Body of pancreas (tissue), 4 donors: ENCODE measurements at regions not wholly inside any gene's neighbourhood (a gene's known extent, or its start where the extent isn't known, plus 50 kb on each side); places are given as distances from the start of the nearest gene placed in this dataset.

Experiments
- ATAC-seq: fragments of 150-250 bp; one replicate; pipeline ENCODE4 v1.9.1; 2016
- DNase-seq, 4 donors: peaks; one replicate each; pipeline ENCODE4 v3.0.0-alpha.2; 2019
- H3K27ac ChIP-seq, 4 donors: fragments of 200-600 bp; sonication (generic); 1 replicate in 3 of 4; 2 replicates in 1 of 4; pipeline versions ENCODE4 v1.5.1 to v1.6.1; 2016 to 2019; ENCODE audit warnings: mild to moderate bottlenecking in 1 of 4, mixed read lengths in 1 of 4, moderate library complexity in 1 of 4
- H3K27me3 ChIP-seq, 2 donors: fragments of 200-600 bp; sonication (generic); one replicate each; pipeline ENCODE4 v1.6.0; 2016; ENCODE audit warnings: mild to moderate bottlenecking in 1 of 2
- H3K36me3 ChIP-seq, 2 donors: fragments of 200-600 bp; sonication (generic); replicated peaks in 1 of 2; 2 replicates each; pipeline ENCODE4 v1.5.1; 2016; ENCODE audit warnings: low read depth in 2 of 2; ENCODE audit not compliant: insufficient read depth in 1 of 2
- H3K4me1 ChIP-seq: fragments of 200-600 bp; sonication (generic); one replicate; pipeline ENCODE4 v1.6.0; 2016
- H3K4me3 ChIP-seq, 2 donors: fragments of 200-600 bp; sonication (generic); 1 replicate in 1 of 2; 2 replicates in 1 of 2; pipeline ENCODE4 v1.5.1; 2016 to 2019
- H3K9me3 ChIP-seq, 3 donors: fragments of 200-600 bp; sonication (generic); 1 replicate in 2 of 3; 2 replicates in 1 of 3; pipeline ENCODE4 v1.5.1; 2016
- POLR2A ChIP-seq, 3 donors: fragments of 450-650 bp; IDR thresholded peaks; one replicate each; pipeline ENCODE4 v1.6.1; 2016; ENCODE audit warnings: antibody characterized with exemption in 3 of 3, mild to moderate bottlenecking in 2 of 3
- WGBS, 2 donors: methylation state at CpG; one replicate each; pipeline ENCODE4 v1.1.5; 2017; 5-methylcytosine and 5-hydroxymethylcytosine counted together
- intact Hi-C: fragments of 100-400 bp; cut with DNase I; formaldehyde crosslinking; loops from one replicate; pipeline ENCODE4 v1.15.1; 2023
- TF ChIP-seq, protein P1 (sequence below), 7 experiments: fragments of 450-650 bp in 4 of 7; fragments of 200-600 bp in 3 of 7; sonication (generic) in 3 of 7; IDR thresholded peaks; one replicate each; pipeline ENCODE4 v1.5.1; 2016 to 2019; ENCODE audit warnings: antibody characterized with exemption in 7 of 7

DNA sequence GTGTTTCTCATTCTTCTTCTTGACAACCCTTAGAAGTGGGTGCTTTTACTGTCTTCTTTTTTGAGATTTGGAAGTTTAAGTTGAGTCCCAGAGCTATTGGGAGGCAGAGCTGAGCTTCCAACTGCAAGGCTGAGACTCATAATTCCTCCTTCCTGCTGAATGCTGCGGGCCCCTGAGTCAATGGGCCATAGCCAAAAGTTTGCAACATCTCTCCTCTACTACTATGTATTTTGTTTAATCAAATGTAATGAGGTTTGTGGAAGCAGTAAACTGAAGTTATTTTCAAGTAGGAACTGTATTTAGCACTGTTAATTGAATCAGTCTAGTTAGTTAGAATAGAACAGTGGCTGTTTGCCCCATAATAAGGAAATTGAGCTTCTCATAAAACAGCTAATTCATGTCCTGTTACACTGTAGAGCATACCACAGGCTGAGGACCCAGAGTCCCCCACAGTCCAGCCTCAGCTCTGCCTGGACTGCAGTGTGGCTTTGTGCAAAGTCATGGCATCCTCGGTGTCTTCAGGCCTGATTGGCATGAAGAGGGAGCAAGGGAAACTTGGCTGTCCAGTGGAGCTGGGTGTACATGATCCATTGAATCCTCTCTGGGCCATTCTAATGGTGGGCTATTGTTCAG lies 631.7 kb downstream of the VRK1 start:
- Histone ChIP-seq H3K4me3 (no peak overlapping the region), H3K4me1 (peaks cover 4% of the 10 kb centered on the region), H3K27ac (no peak overlapping the region), H3K36me3 (no peaks in the 10 kb centered on the region), H3K9me3 (no peaks in the 10 kb centered on the region), H3K27me3 (no peaks in the 10 kb centered on the region)
- 60 to 75% methylated on average over 2 of the region's 2 CpGs for WGBS, 2 donors
- no peak for TF ChIP-seq POLR2A (IDR thresholded peaks at IDR 0.05)
- TF ChIP-seq, protein P1, sequence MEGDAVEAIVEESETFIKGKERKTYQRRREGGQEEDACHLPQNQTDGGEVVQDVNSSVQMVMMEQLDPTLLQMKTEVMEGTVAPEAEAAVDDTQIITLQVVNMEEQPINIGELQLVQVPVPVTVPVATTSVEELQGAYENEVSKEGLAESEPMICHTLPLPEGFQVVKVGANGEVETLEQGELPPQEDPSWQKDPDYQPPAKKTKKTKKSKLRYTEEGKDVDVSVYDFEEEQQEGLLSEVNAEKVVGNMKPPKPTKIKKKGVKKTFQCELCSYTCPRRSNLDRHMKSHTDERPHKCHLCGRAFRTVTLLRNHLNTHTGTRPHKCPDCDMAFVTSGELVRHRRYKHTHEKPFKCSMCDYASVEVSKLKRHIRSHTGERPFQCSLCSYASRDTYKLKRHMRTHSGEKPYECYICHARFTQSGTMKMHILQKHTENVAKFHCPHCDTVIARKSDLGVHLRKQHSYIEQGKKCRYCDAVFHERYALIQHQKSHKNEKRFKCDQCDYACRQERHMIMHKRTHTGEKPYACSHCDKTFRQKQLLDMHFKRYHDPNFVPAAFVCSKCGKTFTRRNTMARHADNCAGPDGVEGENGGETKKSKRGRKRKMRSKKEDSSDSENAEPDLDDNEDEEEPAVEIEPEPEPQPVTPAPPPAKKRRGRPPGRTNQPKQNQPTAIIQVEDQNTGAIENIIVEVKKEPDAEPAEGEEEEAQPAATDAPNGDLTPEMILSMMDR (IDR thresholded peaks at IDR 0.05), result no peak
- intact Hi-C loops, result no loop called here
- DNase-seq, result no peak
- ATAC-seq, result no peak

DNA sequence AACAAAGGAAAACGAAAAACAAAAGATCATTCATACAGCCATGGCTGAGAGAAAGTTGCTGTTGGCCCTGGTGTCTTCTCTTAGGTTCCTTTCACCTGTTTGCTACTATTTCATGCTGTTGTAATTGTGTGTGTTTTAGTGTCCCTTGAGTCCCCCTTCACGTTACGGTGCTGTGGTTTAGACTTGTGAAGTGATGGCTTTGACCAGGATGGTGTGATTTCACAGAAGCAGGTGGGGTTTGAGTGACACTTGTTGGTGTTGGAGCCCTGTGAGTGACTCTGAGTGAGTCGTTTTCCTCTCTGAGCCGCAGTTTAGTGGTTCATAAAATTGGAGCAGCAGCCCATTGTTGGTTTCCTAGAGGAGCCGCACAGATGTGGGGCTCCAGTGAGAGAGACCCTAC lies 635.4 kb downstream of the VRK1 start:
- Histone ChIP-seq H3K27ac (no peak overlapping the region), H3K36me3 (no peaks in the 10 kb centered on the region), H3K27me3 (no peaks in the 10 kb centered on the region), H3K4me1 (peaks cover under 1% of the 10 kb centered on the region), H3K9me3 (no peaks in the 10 kb centered on the region), H3K4me3 (no peak overlapping the region)
- WGBS, 2 donors, result 56 to 68% methylated on average over 6 of the region's 6 CpGs
- DNase-seq (no peak), ATAC-seq (no peak)
- TF ChIP-seq, protein P1 (IDR thresholded peaks at IDR 0.05), result no peak
- TF ChIP-seq POLR2A (IDR thresholded peaks at IDR 0.05), result no peak
- intact Hi-C loops, result no loop called here

DNA sequence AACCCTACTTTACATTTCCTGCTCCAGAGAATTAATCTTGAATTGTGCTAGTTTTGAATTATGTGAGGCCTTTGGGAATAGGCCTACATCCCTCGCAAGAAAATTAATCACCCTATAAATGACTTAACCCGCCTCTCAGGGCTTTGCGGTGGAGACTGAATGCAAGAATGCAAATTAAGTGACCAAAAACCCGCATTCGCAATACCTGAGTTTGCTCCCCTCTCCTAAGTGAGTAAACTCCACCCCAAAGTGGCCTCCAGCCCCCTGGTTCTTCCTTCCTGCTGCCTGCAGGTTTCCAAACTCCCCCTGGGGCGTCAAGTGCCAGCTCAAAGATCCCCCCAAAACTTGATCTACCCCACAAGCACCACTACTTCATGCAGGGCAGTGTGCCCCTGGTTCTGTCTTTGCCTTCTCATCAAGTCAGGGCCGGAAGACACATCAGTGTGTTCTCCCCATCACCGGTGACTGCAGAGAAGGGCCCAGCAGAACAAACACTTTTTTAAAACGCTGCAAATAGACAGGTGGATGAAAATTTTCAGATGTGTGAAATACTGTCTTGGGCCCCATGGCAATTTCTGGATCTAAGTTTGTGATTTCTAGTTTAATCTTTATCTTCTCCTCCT lies 644.7 kb downstream of the VRK1 start:
- Histone ChIP-seq H3K4me1 (no peaks in the 10 kb centered on the region), H3K27ac (no peak overlapping the region), H3K27me3 (no peaks in the 10 kb centered on the region), H3K36me3 (no peaks in the 10 kb centered on the region), H3K4me3 (no peak overlapping the region), H3K9me3 (no peaks in the 10 kb centered on the region)
- intact Hi-C loops, result no loop called here
- 76 to 77% methylated on average over 9 of the region's 9 CpGs for WGBS, 2 donors
- DNase-seq, result no peak
- TF ChIP-seq, protein P1 (IDR thresholded peaks at IDR 0.05), result no peak
- no peak for TF ChIP-seq POLR2A (IDR thresholded peaks at IDR 0.05)
- ATAC-seq, result no peak

DNA sequence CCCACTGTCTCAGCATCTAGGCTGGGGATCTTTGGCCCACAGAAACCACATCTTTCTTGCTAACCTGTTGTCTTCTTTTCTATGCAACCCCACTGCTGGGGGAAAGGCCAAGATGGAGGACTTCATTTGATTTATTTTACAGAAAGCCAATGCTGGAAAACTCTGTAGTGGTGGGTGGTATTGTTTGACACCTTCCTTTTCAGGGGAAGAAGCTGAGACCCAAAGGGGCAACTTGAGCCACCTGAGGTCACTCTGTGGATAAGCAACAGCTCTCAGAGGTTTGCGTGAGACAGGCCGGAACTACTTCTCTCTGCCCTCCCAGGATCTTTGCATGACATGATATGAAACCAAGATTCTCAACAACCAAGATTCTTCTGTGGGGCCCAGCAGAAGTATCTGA lies 645.2 kb downstream of the VRK1 start:
- no peaks in the 10 kb centered on the region for H3K9me3 ChIP-seq
- no peaks in the 10 kb centered on the region for H3K36me3 ChIP-seq
- H3K27me3 ChIP-seq, result no peaks in the 10 kb centered on the region
- H3K4me1 ChIP-seq, result no peaks in the 10 kb centered on the region
- TF ChIP-seq POLR2A (IDR thresholded peaks at IDR 0.05), result no peak
- TF ChIP-seq, protein P1 (IDR thresholded peaks at IDR 0.05), result no peak
- WGBS, 2 donors, result 95 to 97% methylated on average over 2 of the region's 2 CpGs
- no peak overlapping the region for H3K27ac ChIP-seq
- DNase-seq (no peak), ATAC-seq (no peak)
- intact Hi-C loops, result no loop called here
- no peak overlapping the region for H3K4me3 ChIP-seq

DNA sequence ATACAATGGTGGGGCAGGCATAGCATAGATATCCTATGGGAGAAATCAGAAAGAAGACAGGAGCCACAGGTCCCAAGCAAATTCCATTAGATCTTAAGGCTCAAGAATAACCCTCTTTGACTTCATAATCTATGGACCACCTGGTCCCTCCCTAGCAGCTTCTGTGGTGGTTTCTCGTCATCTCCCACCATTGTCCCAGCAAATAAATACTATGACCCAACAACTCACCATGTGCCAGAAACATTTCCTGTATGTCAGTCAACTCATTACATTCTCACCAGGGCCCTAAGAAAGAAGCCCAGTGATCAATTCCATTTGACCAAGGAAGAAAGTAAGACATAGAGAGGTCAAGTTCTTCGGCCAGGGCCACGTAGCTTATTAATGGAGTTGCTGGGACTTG lies 646.2 kb downstream of the VRK1 start:
- Histone ChIP-seq H3K9me3 (no peaks in the 10 kb centered on the region), H3K4me1 (no peaks in the 10 kb centered on the region), H3K27me3 (no peaks in the 10 kb centered on the region), H3K4me3 (no peak overlapping the region), H3K27ac (no peak overlapping the region), H3K36me3 (no peaks in the 10 kb centered on the region)
- intact Hi-C loops, result no loop called here
- 66 to 84% methylated on average over 3 of the region's 3 CpGs for WGBS, 2 donors
- TF ChIP-seq, protein P1 (IDR thresholded peaks at IDR 0.05), result no peak
- TF ChIP-seq POLR2A (IDR thresholded peaks at IDR 0.05), result no peak
- ATAC-seq (no peak), DNase-seq (no peak)
